CD14-positive monocyte (primary cell): ENCODE measurements at regions not wholly inside any gene's neighbourhood (a gene's known extent, or its start where the extent isn't known, plus 50 kb on each side); places are given as distances from the start of the nearest gene placed in this dataset.

Experiments
- DNase-seq, 3 donors: peaks; one replicate each; pipeline ENCODE4 v3.0.0-alpha.2; 2011 to 2022
- H2AFZ ChIP-seq: 2 replicates; pipeline ENCODE4 v1.6.0; 2012; ENCODE audit warnings: mild to moderate bottlenecking, low read depth, low read length, inconsistent platforms; ENCODE audit not compliant: insufficient read depth, poor library complexity, severe bottlenecking
- H3K27ac ChIP-seq, 2 donors: 1 replicate in 1 of 2; 2 replicates in 1 of 2; pipeline ENCODE4 v1.5.1; 2012 to 2013; ENCODE audit warnings: low read length in 2 of 2, control low read depth in 1 of 2, inconsistent platforms in 1 of 2, low read depth in 1 of 2, mild to moderate bottlenecking in 1 of 2
- H3K27me3 ChIP-seq, 2 donors: one replicate each; pipeline versions ENCODE4 v1.6.0 to v1.6.1; 2011 to 2013; ENCODE audit warnings: low read length in 2 of 2; ENCODE audit not compliant: control insufficient read depth in 2 of 2, insufficient read depth in 2 of 2
- H3K36me3 ChIP-seq, 2 donors: replicated peaks in 1 of 2; 1 replicate in 1 of 2; 2 replicates in 1 of 2; pipeline versions ENCODE4 v1.5.1 to v1.6.1; 2012 to 2013; ENCODE audit warnings: low read length in 2 of 2, control low read depth in 1 of 2, inconsistent platforms in 1 of 2, mild to moderate bottlenecking in 1 of 2; ENCODE audit not compliant: insufficient read depth in 2 of 2, control insufficient read depth in 1 of 2
- H3K4me1 ChIP-seq, 2 donors: 1 replicate in 1 of 2; 2 replicates in 1 of 2; pipeline versions ENCODE4 v1.5.1 to v1.6.1; 2012 to 2013; ENCODE audit warnings: low read length in 2 of 2, control low read depth in 1 of 2, inconsistent platforms in 1 of 2, mild to moderate bottlenecking in 1 of 2, moderate library complexity in 1 of 2; ENCODE audit not compliant: insufficient read depth in 2 of 2, control insufficient read depth in 1 of 2
- H3K4me2 ChIP-seq: replicated peaks from 2 replicates; pipeline ENCODE3; 2012; ENCODE audit warnings: low read length, moderate library complexity, mild to moderate bottlenecking; ENCODE audit not compliant: poor library complexity, severe bottlenecking; ENCODE audit errors: extremely low read depth
- H3K4me3 ChIP-seq, 3 experiments: fragments of 200-600 bp in 1 of 3; sonication (generic) in 1 of 3; replicated peaks in 1 of 3; 1 replicate in 2 of 3; 2 replicates in 1 of 3; pipeline ENCODE4 v1.5.1; 2011 to 2013; ENCODE audit warnings: low read length in 3 of 3, mild to moderate bottlenecking in 3 of 3, control low read depth in 2 of 3, low read depth in 2 of 3, inconsistent platforms in 1 of 3, moderate library complexity in 1 of 3
- H3K79me2 ChIP-seq: 2 replicates; pipeline ENCODE4 v1.6.0; 2012; ENCODE audit warnings: mild to moderate bottlenecking, control low read depth, inconsistent platforms, low read length, moderate library complexity; ENCODE audit not compliant: insufficient read depth
- H3K9ac ChIP-seq: 2 replicates; pipeline ENCODE4 v1.6.0; 2017; ENCODE audit warnings: low read length, mild to moderate bottlenecking; ENCODE audit not compliant: insufficient read depth, poor library complexity, severe bottlenecking
- H3K9me3 ChIP-seq, 2 donors: replicated peaks in 1 of 2; 1 replicate in 1 of 2; 2 replicates in 1 of 2; pipeline versions ENCODE4 v1.5.1 to v1.6.1; 2012 to 2013; ENCODE audit warnings: low read length in 2 of 2, control low read depth in 1 of 2; ENCODE audit not compliant: control insufficient read depth in 1 of 2, insufficient read depth in 1 of 2
- H4K20me1 ChIP-seq: 2 replicates; pipeline ENCODE4 v1.6.0; 2012; ENCODE audit warnings: mild to moderate bottlenecking, low read length, control low read depth, moderate library complexity; ENCODE audit not compliant: insufficient read depth
- H3K27ac Mint-ChIP-seq, 7 donors: one replicate each; pipeline ENCODE4 v1.8.0; 2020; ENCODE audit warnings: mild to moderate bottlenecking in 7 of 7, mixed read lengths in 7 of 7, moderate library complexity in 6 of 7, inconsistent platforms in 2 of 7
- H3K27me3 Mint-ChIP-seq, 3 donors: one replicate each; pipeline ENCODE4 v1.8.0; 2021 to 2022; ENCODE audit warnings: low read depth in 3 of 3, mild to moderate bottlenecking in 3 of 3, mixed read lengths in 3 of 3, moderate library complexity in 3 of 3, inconsistent platforms in 1 of 3
- H3K36me3 Mint-ChIP-seq, 2 donors: one replicate each; pipeline ENCODE4 v1.8.0; 2020; ENCODE audit warnings: mixed read lengths in 2 of 2, inconsistent platforms in 1 of 2, mild to moderate bottlenecking in 1 of 2
- H3K4me1 Mint-ChIP-seq: one replicate; pipeline ENCODE4 v1.8.0; 2020; ENCODE audit warnings: mild to moderate bottlenecking, mixed read lengths
- H3K4me3 Mint-ChIP-seq, 2 donors: one replicate each; pipeline ENCODE4 v1.8.0; 2020; ENCODE audit warnings: mild to moderate bottlenecking in 2 of 2, mixed read lengths in 2 of 2, moderate library complexity in 1 of 2
- H3K9me3 Mint-ChIP-seq, 7 donors: one replicate each; pipeline ENCODE4 v1.8.0; 2020 to 2022; ENCODE audit warnings: mixed read lengths in 7 of 7, mild to moderate bottlenecking in 6 of 7, moderate library complexity in 6 of 7, inconsistent platforms in 2 of 7
- CTCF ChIP-seq: fragments of 200-600 bp; IDR thresholded peaks from one replicate; pipeline ENCODE4 v1.8.0; 2022; ENCODE audit warnings: antibody characterized with exemption, mild to moderate bottlenecking
- WGBS: methylation state at CpG from one replicate; pipeline ENCODE4 v1.1.5; 2013; ENCODE audit warnings: missing lambda C conversion rate; ENCODE audit not compliant: insufficient coverage; 5-methylcytosine and 5-hydroxymethylcytosine counted together
- intact Hi-C, 2 donors: fragments of 100-400 bp; cut with micrococcal nuclease; formaldehyde crosslinking; loops; one replicate each; pipeline versions ENCODE4 v1.15.0 to v1.15.1; 2023

GRCh38 chr1:222015686-222016085 lies 273.8 kb upstream of the DUSP10 start:
- DNase-seq, result no peak
- intact Hi-C loops, result no loop called here
- Histone ChIP-seq H3K27me3 (no peaks in the 10 kb centered on the region), H4K20me1 (no peaks in the 10 kb centered on the region), H3K4me1 (no peaks in the 10 kb centered on the region), H2AFZ (no peak overlapping the region), H3K9ac (no peak overlapping the region), H3K36me3 (no peaks in the 10 kb centered on the region), H3K4me2 (no peak overlapping the region), H3K4me3 (no peak overlapping the region), H3K27ac (no peak overlapping the region), H3K9me3 (no peaks in the 10 kb centered on the region), H3K79me2 (no peaks in the 10 kb centered on the region)
- WGBS, result 100% methylated on average over 3 of the region's 3 CpGs
- H3K27ac Mint-ChIP-seq, result no peak overlapping the region
- H3K36me3 Mint-ChIP-seq, result no peaks in the 10 kb centered on the region
- H3K27me3 Mint-ChIP-seq, result no peaks in the 10 kb centered on the region
- H3K4me3 Mint-ChIP-seq, result no peak overlapping the region
- peaks cover 0 to 3% (median 0%) of the 10 kb centered on the region in 7 donors for H3K9me3 Mint-ChIP-seq
- no peaks in the 10 kb centered on the region for H3K4me1 Mint-ChIP-seq
- TF ChIP-seq CTCF, result no peak

GRCh38 chr1:222014001-222014400 lies 272.1 kb upstream of the DUSP10 start:
- Mint-ChIP-seq H3K9me3 (peaks cover 0 to 3% (median 0%) of the 10 kb centered on the region in 7 donors), H3K4me3 (no peak overlapping the region), H3K4me1 (peaks cover under 1% of the 10 kb centered on the region), H3K27ac (no peak overlapping the region), H3K36me3 (no peaks in the 10 kb centered on the region), H3K27me3 (no peaks in the 10 kb centered on the region)
- Histone ChIP-seq H3K27ac (no peak overlapping the region), H4K20me1 (no peaks in the 10 kb centered on the region), H2AFZ (no peak overlapping the region), H3K9me3 (no peaks in the 10 kb centered on the region), H3K4me2 (no peak overlapping the region), H3K27me3 (no peaks in the 10 kb centered on the region), H3K79me2 (no peaks in the 10 kb centered on the region), H3K9ac (no peak overlapping the region), H3K36me3 (no peaks in the 10 kb centered on the region), H3K4me3 (no peak overlapping the region), H3K4me1 (peaks cover 0 to under 1% of the 10 kb centered on the region in 2 donors)
- intact Hi-C loops, result no loop called here
- 100% methylated on average over 1 of the region's 4 CpGs for WGBS
- TF ChIP-seq CTCF, result no peak
- DNase-seq, result no peak
